SK-N-MC (cell line): ENCODE measurements at regions not wholly inside any gene's neighbourhood (a gene's known extent, or its start where the extent isn't known, plus 50 kb on each side); places are given as distances from the start of the nearest gene placed in this dataset.
A peak's percentile ranks its signal among the peaks of the same experiment; 100 is the strongest.

Experiments used
- DNase-seq: peaks from one replicate; pipeline ENCODE4 v3.0.0-alpha.2; 2011; ENCODE audit warnings: low read depth, low spot score
- H3K27ac ChIP-seq: fragments of 200-600 bp; sonication (generic); 2 replicates; pipeline ENCODE4 v1.5.1; 2016; ENCODE audit warnings: mixed run types
- H3K36me3 ChIP-seq: fragments of 200-600 bp; sonication (generic); 2 replicates; pipeline ENCODE4 v1.6.1; 2017; ENCODE audit warnings: antibody characterized with exemption, low read length, mixed read lengths; ENCODE audit not compliant: insufficient read depth
- H3K4me3 ChIP-seq: fragments of 200-600 bp; sonication (generic); 2 replicates; pipeline ENCODE4 v1.5.1; 2016
- H3K9ac ChIP-seq: fragments of 200-600 bp; sonication (generic); 2 replicates; pipeline ENCODE4 v1.8.0; 2017; ENCODE audit warnings: mixed run types, mixed read lengths; ENCODE audit not compliant: insufficient read length
- H3K9me3 ChIP-seq: fragments of 200-600 bp; sonication (generic); 2 replicates; pipeline ENCODE4 v1.6.1; 2017; ENCODE audit warnings: low read depth, mild to moderate bottlenecking, antibody characterized with exemption, low read length, moderate library complexity, mixed read lengths
- EZH2 ChIP-seq: fragments of 200-600 bp; sonication (generic); IDR thresholded peaks from one replicate; pipeline ENCODE4 v1.6.1; 2017; ENCODE audit warnings: antibody characterized with exemption
- FOXP2 ChIP-seq: optimal IDR thresholded peaks from 2 replicates; pipeline ENCODE3; 2011; ENCODE audit warnings: mild to moderate bottlenecking, moderate library complexity; ENCODE audit not compliant: insufficient read depth; ENCODE audit errors: extremely low read length, control extremely low read depth
- POLR2AphosphoS5 ChIP-seq: IDR thresholded peaks from 2 replicates; pipeline ENCODE4 v1.6.1; 2012; ENCODE audit warnings: mild to moderate bottlenecking, low read depth, low read length, borderline replicate concordance

DNA sequence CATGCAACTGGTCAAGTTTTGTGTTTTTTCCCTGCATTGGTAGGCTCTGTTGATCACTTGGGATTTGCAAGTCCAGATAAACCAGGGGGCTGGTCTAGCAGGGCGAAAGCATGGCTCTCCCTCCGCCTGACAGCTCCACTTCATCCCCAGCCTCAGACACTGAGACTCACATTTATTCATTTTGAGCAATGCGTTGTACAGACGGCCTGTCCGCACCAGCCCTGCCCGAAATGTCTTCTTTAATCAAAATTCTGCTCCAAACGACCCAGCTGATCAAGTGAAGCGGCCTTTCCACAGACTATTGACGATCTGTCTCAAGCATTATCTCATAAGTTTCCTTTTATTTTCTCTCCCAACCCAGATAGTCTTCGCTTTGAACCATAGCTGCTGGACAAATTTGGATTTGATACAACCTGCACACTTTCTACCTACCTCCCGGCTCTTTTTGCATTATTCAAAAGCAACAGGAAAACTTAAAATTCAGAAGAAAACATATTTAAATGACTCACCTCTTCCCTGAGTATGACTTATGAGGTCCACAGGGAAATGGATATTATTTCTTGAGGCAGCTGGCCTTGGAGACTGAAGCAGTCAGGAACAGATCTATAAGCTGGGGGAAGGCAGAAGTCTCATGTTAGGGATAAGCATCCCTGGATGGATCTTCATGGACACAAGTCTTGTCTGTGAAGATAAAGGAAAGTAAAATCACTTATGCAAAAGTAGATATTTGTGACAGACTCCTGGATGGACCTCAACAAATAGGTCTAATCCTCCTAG, 498.9 kb upstream of the MGMT start:
- Histone ChIP-seq H3K9ac (no peak overlapping the region), H3K27ac (no peak overlapping the region), H3K4me3 (no peak overlapping the region), H3K9me3 (no peaks in the 10 kb centered on the region), H3K36me3 (no peaks in the 10 kb centered on the region)
- TF ChIP-seq FOXP2, result no peak
- TF ChIP-seq POLR2AphosphoS5, result no peak
- TF ChIP-seq EZH2, result no peak
- DNase-seq, result no peak

DNA sequence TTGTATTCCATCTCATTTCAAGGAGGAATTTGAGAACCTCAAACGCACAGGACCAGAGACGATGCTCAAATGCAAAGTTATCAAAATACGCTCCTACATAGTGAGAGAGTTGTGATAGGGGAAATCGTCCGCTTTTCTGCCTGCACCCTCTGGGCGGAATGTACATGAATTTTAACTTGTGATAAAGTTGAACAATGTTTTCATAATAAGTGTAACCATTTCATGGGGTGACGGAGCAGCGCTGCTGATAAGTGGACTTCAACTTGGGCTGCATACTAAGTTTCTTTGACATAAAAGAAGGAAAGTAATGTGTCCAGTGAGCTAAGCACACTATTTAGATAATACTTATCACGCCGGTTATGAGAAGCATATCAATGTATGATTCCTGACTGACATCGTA, 497.5 kb upstream of the MGMT start:
- TF ChIP-seq EZH2 (no peak), POLR2AphosphoS5 (no peak), FOXP2 (no peak)
- Histone ChIP-seq H3K9ac (no peak overlapping the region), H3K36me3 (no peaks in the 10 kb centered on the region), H3K4me3 (no peak overlapping the region), H3K27ac (no peak overlapping the region), H3K9me3 (no peaks in the 10 kb centered on the region)
- no peak for DNase-seq

DNA sequence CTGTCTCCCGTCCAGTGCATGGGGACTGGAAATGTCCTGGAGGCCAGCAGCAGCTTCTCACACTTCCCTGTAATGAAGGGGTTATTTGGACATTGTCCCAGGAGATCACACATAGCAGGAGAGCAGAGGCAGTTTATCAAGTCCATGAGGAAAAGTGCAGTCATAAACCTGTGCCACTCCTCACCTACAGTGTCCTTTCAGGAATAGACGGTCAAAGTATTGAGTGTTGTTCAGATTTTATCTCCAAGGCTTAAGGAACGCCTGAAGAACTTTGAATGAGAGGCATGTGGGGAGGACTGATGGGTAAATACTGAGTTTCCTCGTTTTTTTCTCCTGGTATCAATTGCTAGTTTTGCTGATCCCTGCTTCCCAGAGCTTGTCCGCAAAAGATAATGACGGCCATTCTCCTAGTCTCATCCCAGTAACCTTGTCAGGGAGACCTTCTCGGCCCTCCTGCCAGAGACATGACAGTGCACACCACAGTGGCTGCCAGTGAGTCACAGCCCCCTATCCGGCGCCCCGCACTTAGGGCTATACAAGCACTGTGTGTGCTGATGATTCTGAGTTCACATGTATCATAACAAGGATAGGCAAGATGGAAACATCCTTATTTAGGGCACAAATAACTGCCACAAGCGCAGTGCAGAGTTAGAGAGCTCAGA, 495.5 kb upstream of the MGMT start:
- DNase-seq, result no peak
- TF ChIP-seq EZH2 (no peak), POLR2AphosphoS5 (no peak), FOXP2 (no peak)
- Histone ChIP-seq H3K4me3 (no peak overlapping the region), H3K36me3 (no peaks in the 10 kb centered on the region), H3K9ac (no peak overlapping the region), H3K9me3 (no peaks in the 10 kb centered on the region), H3K27ac (no peak overlapping the region)

DNA sequence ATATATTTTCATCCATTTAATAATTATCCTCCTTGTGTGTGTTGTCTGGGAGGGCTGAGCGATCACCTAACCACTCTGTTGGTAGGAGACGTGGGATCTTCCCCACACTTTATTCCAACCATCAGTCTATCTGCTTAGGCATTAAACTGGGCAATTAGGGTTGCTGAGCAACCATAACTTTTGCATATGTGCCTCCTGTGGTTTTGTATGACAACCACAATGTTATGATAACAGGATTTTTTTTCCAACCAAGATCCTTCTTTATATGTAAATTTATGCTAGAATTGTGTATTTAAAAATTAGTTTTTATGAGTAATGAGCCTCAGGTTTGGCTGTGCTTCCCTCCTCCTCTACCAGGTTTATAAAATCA, 495.0 kb upstream of the MGMT start:
- Histone ChIP-seq H3K9ac (no peak overlapping the region), H3K27ac (no peak overlapping the region), H3K9me3 (no peaks in the 10 kb centered on the region), H3K4me3 (no peak overlapping the region), H3K36me3 (no peaks in the 10 kb centered on the region)
- peak; percentile 14 for DNase-seq
- TF ChIP-seq EZH2 (no peak), POLR2AphosphoS5 (no peak), FOXP2 (no peak)

DNA sequence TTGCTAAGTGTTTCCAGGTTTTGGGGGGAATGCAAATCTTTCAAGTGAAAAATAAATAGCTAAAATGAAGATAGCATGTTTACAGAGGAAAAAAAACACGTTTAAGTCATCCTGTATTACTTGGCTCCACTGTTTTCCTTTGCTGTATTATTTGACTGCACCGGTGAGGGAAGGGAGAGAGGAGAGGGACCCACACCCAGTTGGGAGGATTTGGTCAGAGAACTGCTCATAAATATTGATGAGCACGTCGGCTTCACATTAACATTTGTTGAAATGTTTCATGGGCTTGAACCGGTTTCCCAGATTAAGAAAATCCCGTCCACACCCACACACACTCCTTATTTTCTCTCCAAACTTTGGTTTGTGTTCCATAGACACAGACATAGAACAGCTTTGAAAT, 493.8 kb upstream of the MGMT start:
- no peaks in the 10 kb centered on the region for H3K9me3 ChIP-seq
- H3K4me3 ChIP-seq, result no peak overlapping the region
- H3K27ac ChIP-seq, result no peak overlapping the region
- H3K36me3 ChIP-seq, result no peaks in the 10 kb centered on the region
- no peak for DNase-seq
- no peak for TF ChIP-seq FOXP2
- no peak for TF ChIP-seq POLR2AphosphoS5
- TF ChIP-seq EZH2, result no peak
- no peak overlapping the region for H3K9ac ChIP-seq

DNA sequence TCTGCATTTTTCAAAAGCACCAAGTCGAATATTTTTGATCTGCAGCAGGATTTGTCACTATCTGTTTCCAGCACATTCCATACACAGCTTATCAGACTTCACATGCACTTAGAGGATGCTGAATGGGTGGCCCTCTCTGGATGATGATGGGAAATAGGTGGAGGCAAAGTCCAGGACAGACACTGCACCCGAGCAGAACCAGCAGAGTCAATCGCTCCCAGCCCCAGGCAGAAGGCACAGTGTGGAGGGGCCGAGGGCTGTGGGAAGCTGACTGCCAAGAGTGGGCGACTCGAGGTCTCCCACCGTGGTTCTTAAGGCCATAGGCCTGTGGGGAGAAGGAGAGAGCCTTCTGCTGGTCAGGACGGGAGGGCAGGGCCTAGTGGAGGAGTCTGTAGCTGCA, 490.2 kb upstream of the MGMT start:
- H3K9ac ChIP-seq, result no peak overlapping the region
- no peak for TF ChIP-seq FOXP2
- no peak for TF ChIP-seq EZH2
- no peak for TF ChIP-seq POLR2AphosphoS5
- no peaks in the 10 kb centered on the region for H3K36me3 ChIP-seq
- no peak overlapping the region for H3K4me3 ChIP-seq
- no peak for DNase-seq
- no peaks in the 10 kb centered on the region for H3K9me3 ChIP-seq
- no peak overlapping the region for H3K27ac ChIP-seq

DNA sequence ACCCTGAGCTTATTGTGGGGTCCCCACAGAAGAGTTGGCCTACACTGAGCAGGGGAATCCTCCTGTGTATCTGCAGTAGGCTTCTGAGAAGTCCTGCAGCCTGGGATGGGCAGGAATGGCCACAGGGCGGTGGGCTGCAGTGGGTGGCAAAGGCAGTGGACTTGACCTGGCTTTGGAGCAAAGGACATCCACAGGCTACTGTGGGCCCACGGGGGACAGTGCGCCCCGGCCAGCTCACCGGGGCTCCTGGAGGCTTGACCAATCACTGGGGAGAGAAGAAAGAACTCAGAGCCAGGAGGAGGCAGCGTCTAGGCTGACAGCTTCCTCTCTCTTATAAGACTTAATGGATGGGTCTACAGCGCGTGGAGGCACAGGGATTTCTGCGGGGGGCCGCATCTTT, 488.8 kb upstream of the MGMT start:
- Histone ChIP-seq H3K9ac (no peak overlapping the region), H3K36me3 (no peaks in the 10 kb centered on the region), H3K9me3 (no peaks in the 10 kb centered on the region), H3K27ac (no peak overlapping the region), H3K4me3 (no peak overlapping the region)
- TF ChIP-seq EZH2, result no peak
- no peak for TF ChIP-seq FOXP2
- TF ChIP-seq POLR2AphosphoS5, result no peak
- no peak for DNase-seq

DNA sequence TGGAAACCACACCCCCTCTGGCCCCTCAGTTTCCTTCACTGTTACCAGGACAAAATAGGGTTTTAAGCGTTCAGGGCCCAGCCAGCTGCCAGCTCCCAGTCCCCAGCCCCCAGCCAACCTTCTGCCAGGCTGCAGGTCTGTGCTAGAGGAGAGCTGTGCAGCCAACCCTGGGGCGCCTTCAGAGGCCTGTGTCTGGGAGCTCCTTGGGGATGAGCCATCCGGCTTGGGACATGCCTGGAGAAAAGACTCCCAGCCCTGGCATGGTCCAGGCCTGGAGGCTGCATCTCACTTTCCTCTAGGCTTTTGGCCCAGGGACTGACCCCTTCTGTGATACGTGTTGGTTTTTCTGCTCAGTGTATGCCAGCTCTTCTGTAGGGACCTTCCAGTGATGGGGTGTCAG, 487.6 kb upstream of the MGMT start:
- H3K36me3 ChIP-seq, result no peaks in the 10 kb centered on the region
- H3K9ac ChIP-seq, result no peak overlapping the region
- no peak for TF ChIP-seq EZH2
- no peak for TF ChIP-seq POLR2AphosphoS5
- no peak for TF ChIP-seq FOXP2
- H3K27ac ChIP-seq, result no peak overlapping the region
- no peak for DNase-seq
- no peaks in the 10 kb centered on the region for H3K9me3 ChIP-seq
- no peak overlapping the region for H3K4me3 ChIP-seq
